Epithelial cell of proximal tubule (primary cell): ENCODE measurements at regions not wholly inside any gene's neighbourhood (a gene's known extent, or its start where the extent isn't known, plus 50 kb on each side); places are given as distances from the start of the nearest gene placed in this dataset.

Experiments
- DNase-seq: peaks from one replicate; pipeline ENCODE4 v3.0.0-alpha.2; 2011; ENCODE audit warnings: low read depth
- H3K4me3 ChIP-seq: 2 replicates; pipeline ENCODE4 v1.5.1; 2011; ENCODE audit warnings: low read depth, mild to moderate bottlenecking, low read length
- CTCF ChIP-seq: conservative IDR thresholded peaks from 2 replicates; pipeline ENCODE4 v1.5.1; 2012; ENCODE audit warnings: low read depth, mild to moderate bottlenecking, low read length

- no peak for DNase-seq
- no peak overlapping the region for H3K4me3 ChIP-seq
- no peak for TF ChIP-seq CTCF
These were observed 164.4 kb upstream of the LNX1 start for GRCh38 chr4:53755656-53756055.

- DNase-seq: no peak
- TF ChIP-seq CTCF: no peak
- H3K4me3 ChIP-seq: no peak overlapping the region
These were observed 160.8 kb upstream of the LNX1 start for GRCh38 chr4:53752124-53752523.

- no peak overlapping the region for H3K4me3 ChIP-seq
- no peak for TF ChIP-seq CTCF
- DNase-seq: no peak
These were observed 157.1 kb upstream of the LNX1 start for GRCh38 chr4:53748328-53748772.

GRCh38 chr4:53747401-53747800 lies 156.1 kb upstream of the LNX1 start:
- no peak for DNase-seq
- H3K4me3 ChIP-seq: no peak overlapping the region
- TF ChIP-seq CTCF: no peak

GRCh38 chr4:53744446-53745160 lies 153.3 kb upstream of the LNX1 start:
- no peak overlapping the region for H3K4me3 ChIP-seq
- no peak for TF ChIP-seq CTCF
- no peak for DNase-seq

- no peak overlapping the region for H3K4me3 ChIP-seq
- TF ChIP-seq CTCF: no peak
- DNase-seq: no peak
These were observed 143.5 kb upstream of the LNX1 start for GRCh38 chr4:53734584-53735353.
